HT-29 (cell line): ENCODE measurements at regions not wholly inside any gene's neighbourhood (a gene's known extent, or its start where the extent isn't known, plus 50 kb on each side); places are given as distances from the start of the nearest gene placed in this dataset.

Source experiments
- DNase-seq: peaks from one replicate; pipeline ENCODE4 v3.0.0-alpha.2; 2015; ENCODE audit warnings: low spot score

- no peak for DNase-seq
Observed at GRCh38 chr15:62573876-62574275, 408.8 kb upstream of the C2CD4B start.

GRCh38 chr15:62578546-62578945, 413.5 kb upstream of the C2CD4B start:
- DNase-seq, result no peak

GRCh38 chr15:62578960-62579359, 413.9 kb upstream of the C2CD4B start:
- no peak for DNase-seq

- DNase-seq, result no peak
Observed at GRCh38 chr15:62579842-62580241, 414.8 kb upstream of the C2CD4B start.

GRCh38 chr15:62582580-62582979, 417.5 kb upstream of the C2CD4B start:
- DNase-seq, result no peak

GRCh38 chr15:62584301-62585235, 419.5 kb upstream of the C2CD4B start:
- DNase-seq, result no peak

GRCh38 chr15:62588938-62589670, 424.0 kb upstream of the C2CD4B start:
- no peak for DNase-seq

GRCh38 chr15:62591842-62592838, 427.1 kb upstream of the C2CD4B start:
- peak; percentile 47 for DNase-seq

- no peak for DNase-seq
Observed at GRCh38 chr15:62592920-62593319, 427.8 kb upstream of the C2CD4B start.

- DNase-seq, result no peak
Observed at GRCh38 chr15:62593681-62594399, 428.8 kb upstream of the C2CD4B start.

- no peak for DNase-seq
Observed at GRCh38 chr15:62598217-62598616, 433.1 kb upstream of the C2CD4B start.

- no peak for DNase-seq
Observed at GRCh38 chr15:62599791-62600777, 435.0 kb upstream of the C2CD4B start.

- no peak for DNase-seq
Observed at GRCh38 chr15:62601777-62602545, 436.9 kb upstream of the C2CD4B start.

- no peak for DNase-seq
Observed at GRCh38 chr15:62603742-62604141, 438.7 kb upstream of the C2CD4B start.

- DNase-seq, result no peak
Observed at GRCh38 chr15:62605282-62605681, 437.3 kb upstream of the TPM1 start.

- no peak for DNase-seq
Observed at GRCh38 chr15:62606376-62607113, 436.0 kb upstream of the TPM1 start.

GRCh38 chr15:62607114-62607462, 435.5 kb upstream of the TPM1 start:
- DNase-seq, result no peak

- no peak for DNase-seq
Observed at GRCh38 chr15:62607643-62608042, 434.9 kb upstream of the TPM1 start.
